SJSA1 (cell line): ENCODE measurements at regions not wholly inside any gene's neighbourhood (a gene's known extent, or its start where the extent isn't known, plus 50 kb on each side); places are given as distances from the start of the nearest gene placed in this dataset.

ENCODE experiments used
- DNase-seq, 2 experiments: peaks; one replicate each; pipeline ENCODE4 v3.0.0-alpha.2; 2015 to 2020; ENCODE audit warnings: low spot score in 2 of 2, low read depth in 1 of 2
- H3K27ac ChIP-seq: fragments of 250-450 bp; sonication (Bioruptor Pico); 2 replicates; pipeline ENCODE4 v1.5.1; 2020; ENCODE audit warnings: mild to moderate bottlenecking, moderate library complexity
- H3K27me3 ChIP-seq: fragments of 250-450 bp; sonication (Bioruptor Pico); replicated peaks from 2 replicates; pipeline ENCODE4 v1.5.1; 2020; ENCODE audit warnings: mild to moderate bottlenecking, moderate library complexity
- H3K36me3 ChIP-seq: fragments of 250-450 bp; sonication (Bioruptor Pico); 2 replicates; pipeline ENCODE4 v1.5.1; 2020; ENCODE audit warnings: mild to moderate bottlenecking
- H3K4me1 ChIP-seq: fragments of 250-450 bp; sonication (Bioruptor Pico); replicated peaks from 2 replicates; pipeline ENCODE4 v1.6.1; 2021; ENCODE audit warnings: mild to moderate bottlenecking
- H3K4me3 ChIP-seq: fragments of 250-450 bp; sonication (Bioruptor Pico); 2 replicates; pipeline ENCODE4 v1.5.1; 2020; ENCODE audit warnings: mild to moderate bottlenecking
- H3K9me3 ChIP-seq: fragments of 250-450 bp; sonication (Bioruptor Pico); replicated peaks from 2 replicates; pipeline ENCODE4 v1.5.1; 2020; ENCODE audit warnings: mild to moderate bottlenecking

- no peak for DNase-seq
- H3K4me1 ChIP-seq: no peaks in the 10 kb centered on the region
- H3K27ac ChIP-seq: no peak overlapping the region
- H3K9me3 ChIP-seq: no peaks in the 10 kb centered on the region
- no peak overlapping the region for H3K4me3 ChIP-seq
- no peaks in the 10 kb centered on the region for H3K36me3 ChIP-seq
- H3K27me3 ChIP-seq: no peaks in the 10 kb centered on the region
Measured at GRCh38 chr12:118467641-118468305, 91.4 kb downstream of the SUDS3 start.

- DNase-seq: no peak
- Histone ChIP-seq H3K4me1 (no peaks in the 10 kb centered on the region), H3K27me3 (no peaks in the 10 kb centered on the region), H3K9me3 (no peaks in the 10 kb centered on the region), H3K27ac (no peak overlapping the region), H3K36me3 (no peaks in the 10 kb centered on the region), H3K4me3 (no peak overlapping the region)
Measured at GRCh38 chr12:118472940-118473339, 96.6 kb downstream of the SUDS3 start.

GRCh38 chr12:118480235-118480634 lies 103.9 kb downstream of the SUDS3 start:
- H3K27ac ChIP-seq: no peak overlapping the region
- H3K36me3 ChIP-seq: no peaks in the 10 kb centered on the region

DNA sequence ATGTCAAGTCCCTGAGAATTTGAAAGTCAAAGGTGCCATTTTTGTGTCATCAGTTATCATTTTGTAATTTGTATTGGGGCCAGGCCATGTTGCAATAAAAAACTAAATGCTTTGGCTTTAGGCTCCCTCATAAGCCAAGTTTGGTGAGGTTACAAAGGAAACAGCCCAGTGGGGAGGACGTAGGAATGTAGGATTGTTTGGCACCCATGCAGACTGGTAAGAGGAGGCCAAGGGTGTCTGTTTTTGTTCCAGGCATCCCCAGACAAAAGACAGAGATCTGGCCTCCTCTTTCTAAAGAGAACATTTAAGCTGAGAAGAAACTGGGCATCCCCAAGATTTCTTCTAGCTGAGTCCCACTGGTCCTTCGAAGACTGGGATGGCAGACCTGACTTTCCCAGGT lies 111.7 kb downstream of the SUDS3 start:
- no peaks in the 10 kb centered on the region for H3K27me3 ChIP-seq
- DNase-seq: no peak
- H3K4me3 ChIP-seq: no peak overlapping the region
- H3K27ac ChIP-seq: no peak overlapping the region
- no peaks in the 10 kb centered on the region for H3K36me3 ChIP-seq
- H3K9me3 ChIP-seq: no peaks in the 10 kb centered on the region
- no peaks in the 10 kb centered on the region for H3K4me1 ChIP-seq

More at GRCh38 chr12:118480235-118480634, 103.9 kb downstream of the SUDS3 start:
- Histone ChIP-seq H3K4me1 (no peaks in the 10 kb centered on the region), H3K27me3 (no peaks in the 10 kb centered on the region), H3K9me3 (no peaks in the 10 kb centered on the region), H3K4me3 (no peak overlapping the region)
- DNase-seq: no peak

DNA sequence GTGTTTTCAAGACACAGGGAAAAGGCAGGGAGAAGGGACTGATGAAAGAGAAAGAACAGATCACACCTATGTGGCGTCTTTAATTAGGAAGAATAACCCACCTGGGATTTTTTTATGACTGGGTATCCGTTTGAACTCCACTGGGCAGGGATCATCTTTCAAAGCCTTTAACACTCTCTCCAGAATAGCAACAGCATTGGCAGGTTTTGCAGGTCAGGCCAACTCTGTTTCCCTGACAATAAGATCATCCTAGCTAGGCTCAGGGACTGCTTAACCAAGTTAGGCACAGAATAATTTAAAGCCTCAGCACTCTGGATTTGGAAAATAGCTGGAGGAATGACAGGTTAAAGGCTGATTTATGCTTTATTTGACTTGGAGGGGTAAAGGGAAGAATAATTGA lies 117.6 kb downstream of the SUDS3 start:
- H3K9me3 ChIP-seq: no peaks in the 10 kb centered on the region

GRCh38 chr12:118494776-118495175 lies 118.4 kb downstream of the SUDS3 start:
- no peak for DNase-seq

More for the DNA sequence above, 117.6 kb downstream of the SUDS3 start:
- Histone ChIP-seq H3K4me3 (no peak overlapping the region), H3K4me1 (no peaks in the 10 kb centered on the region), H3K36me3 (no peaks in the 10 kb centered on the region), H3K27me3 (no peaks in the 10 kb centered on the region), H3K27ac (no peak overlapping the region)
- DNase-seq: no peak

GRCh38 chr12:118495296-118495695 lies 118.9 kb downstream of the SUDS3 start:
- no peak for DNase-seq
- Histone ChIP-seq H3K27me3 (no peaks in the 10 kb centered on the region), H3K27ac (no peak overlapping the region), H3K36me3 (no peaks in the 10 kb centered on the region), H3K4me1 (no peaks in the 10 kb centered on the region), H3K4me3 (no peak overlapping the region), H3K9me3 (no peaks in the 10 kb centered on the region)

More at GRCh38 chr12:118494776-118495175, 118.4 kb downstream of the SUDS3 start:
- Histone ChIP-seq H3K27ac (no peak overlapping the region), H3K4me3 (no peak overlapping the region), H3K4me1 (no peaks in the 10 kb centered on the region), H3K9me3 (no peaks in the 10 kb centered on the region), H3K27me3 (no peaks in the 10 kb centered on the region), H3K36me3 (no peaks in the 10 kb centered on the region)

DNA sequence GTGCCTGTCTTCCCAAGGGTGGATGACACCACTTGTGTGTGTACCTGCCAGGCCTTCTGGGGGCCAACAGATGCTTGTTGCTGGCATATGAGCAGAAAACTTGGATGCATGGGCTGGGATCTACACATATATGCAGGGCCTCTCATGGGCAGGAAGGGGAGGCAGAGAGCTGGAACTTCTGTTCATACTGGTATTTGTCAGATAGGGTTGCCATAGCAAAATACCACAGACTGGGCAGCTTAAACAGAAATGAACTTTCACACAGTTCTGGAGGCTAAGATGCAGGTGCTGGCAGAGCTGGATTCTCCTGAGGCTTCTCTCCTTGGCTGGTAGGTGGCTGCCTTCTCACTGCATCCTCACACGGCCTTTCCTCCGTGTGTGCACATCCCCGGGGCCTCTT lies 121.8 kb downstream of the SUDS3 start:
- DNase-seq: no peak
- H3K9me3 ChIP-seq: no peaks in the 10 kb centered on the region
- no peaks in the 10 kb centered on the region for H3K27me3 ChIP-seq
- no peak overlapping the region for H3K4me3 ChIP-seq
- H3K4me1 ChIP-seq: no peaks in the 10 kb centered on the region
- no peak overlapping the region for H3K27ac ChIP-seq
- no peaks in the 10 kb centered on the region for H3K36me3 ChIP-seq

GRCh38 chr12:118500299-118500698 lies 123.9 kb downstream of the SUDS3 start:
- Histone ChIP-seq H3K9me3 (no peaks in the 10 kb centered on the region), H3K4me1 (no peaks in the 10 kb centered on the region), H3K36me3 (no peaks in the 10 kb centered on the region)

DNA sequence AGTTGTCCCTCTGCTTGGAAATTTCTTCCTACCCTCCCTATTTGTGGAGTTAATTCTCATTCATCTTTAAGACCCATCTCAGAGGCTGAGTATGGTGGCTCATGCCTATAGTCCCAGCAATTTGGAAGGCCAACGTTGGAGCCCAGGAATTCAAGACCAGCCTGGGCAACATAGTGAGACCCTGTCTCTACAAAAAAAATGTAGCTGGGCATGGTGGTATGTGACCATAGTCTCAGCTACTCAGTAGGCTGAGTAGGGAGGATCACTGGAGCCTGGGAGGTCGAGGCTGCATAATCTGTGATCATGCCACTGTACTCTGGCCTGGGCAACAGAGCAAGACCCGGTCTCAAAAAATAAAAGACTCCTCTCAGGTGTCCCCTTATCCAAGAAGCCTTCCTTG lies 125.1 kb downstream of the SUDS3 start:
- Histone ChIP-seq H3K9me3 (no peaks in the 10 kb centered on the region), H3K27me3 (no peaks in the 10 kb centered on the region), H3K36me3 (no peaks in the 10 kb centered on the region), H3K27ac (no peak overlapping the region), H3K4me1 (no peaks in the 10 kb centered on the region), H3K4me3 (no peak overlapping the region)
- no peak for DNase-seq

More at GRCh38 chr12:118500299-118500698, 123.9 kb downstream of the SUDS3 start:
- Histone ChIP-seq H3K4me3 (no peak overlapping the region), H3K27ac (no peak overlapping the region), H3K27me3 (no peaks in the 10 kb centered on the region)
- DNase-seq: no peak

DNA sequence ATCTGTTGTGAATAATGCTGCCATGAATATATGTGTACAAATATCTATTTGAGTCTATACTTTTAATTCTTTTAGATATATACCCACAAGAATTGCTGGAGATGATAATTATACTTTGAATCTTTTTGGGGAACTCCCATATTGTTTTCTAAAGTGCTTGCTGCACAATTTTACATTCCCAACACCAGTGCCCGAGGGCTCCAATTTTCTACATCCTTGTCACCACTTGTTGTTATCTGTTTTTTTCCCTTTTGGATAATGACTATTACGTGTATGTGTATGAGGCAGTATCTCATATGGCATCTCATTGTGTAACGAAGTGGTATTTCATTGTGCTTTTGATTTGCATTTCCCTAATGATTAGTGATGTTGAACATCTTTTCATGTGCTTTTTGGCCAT lies 127.1 kb downstream of the SUDS3 start:
- H3K4me1 ChIP-seq: no peaks in the 10 kb centered on the region
- H3K36me3 ChIP-seq: no peaks in the 10 kb centered on the region
- no peaks in the 10 kb centered on the region for H3K9me3 ChIP-seq
- no peak overlapping the region for H3K27ac ChIP-seq
- no peak overlapping the region for H3K4me3 ChIP-seq
- no peaks in the 10 kb centered on the region for H3K27me3 ChIP-seq
- DNase-seq: no peak

- Histone ChIP-seq H3K27me3 (no peaks in the 10 kb centered on the region), H3K4me3 (no peak overlapping the region), H3K4me1 (no peaks in the 10 kb centered on the region), H3K36me3 (no peaks in the 10 kb centered on the region), H3K27ac (no peak overlapping the region), H3K9me3 (no peaks in the 10 kb centered on the region)
- DNase-seq: no peak
Measured at GRCh38 chr12:118512669-118513068, 136.3 kb downstream of the SUDS3 start.

GRCh38 chr12:118513611-118514010 lies 137.3 kb downstream of the SUDS3 start:
- Histone ChIP-seq H3K4me3 (no peak overlapping the region), H3K36me3 (no peaks in the 10 kb centered on the region), H3K4me1 (no peaks in the 10 kb centered on the region), H3K9me3 (no peaks in the 10 kb centered on the region), H3K27me3 (no peaks in the 10 kb centered on the region), H3K27ac (no peak overlapping the region)
- no peak for DNase-seq

DNA sequence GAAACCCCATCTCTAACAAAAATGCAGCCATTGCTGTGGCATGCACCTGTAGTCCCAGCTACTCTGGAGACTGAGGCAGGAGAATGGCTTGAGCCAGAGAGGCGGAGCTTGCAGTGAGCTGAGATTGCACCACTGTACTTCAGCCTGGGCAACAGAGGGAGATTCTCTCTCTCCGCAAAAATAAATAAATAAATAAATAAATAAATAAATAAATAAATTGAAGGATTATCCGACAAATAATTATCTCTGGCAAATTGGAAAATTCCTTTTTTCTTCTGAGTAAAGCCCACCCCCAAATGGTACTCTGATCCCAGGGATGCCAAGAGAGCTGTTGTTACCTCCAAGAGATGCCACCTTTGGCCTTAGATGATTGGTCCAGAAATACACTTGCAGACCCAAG lies 137.9 kb downstream of the SUDS3 start:
- Histone ChIP-seq H3K4me3 (no peak overlapping the region), H3K27ac (no peak overlapping the region), H3K36me3 (no peaks in the 10 kb centered on the region), H3K27me3 (no peaks in the 10 kb centered on the region), H3K4me1 (no peaks in the 10 kb centered on the region), H3K9me3 (no peaks in the 10 kb centered on the region)
- DNase-seq: no peak
